IMR-90 (cell line): ENCODE measurements at regions not wholly inside any gene's neighbourhood (a gene's known extent, or its start where the extent isn't known, plus 50 kb on each side); places are given as distances from the start of the nearest gene placed in this dataset.
"Not testable (repeated sequence)": the region's sequence is repeated elsewhere in the genome, so short reads cannot be mapped to it uniquely, and the experiment has no call there.

ENCODE experiments used
- ATAC-seq: fragments of 200-7000 bp; cut with Tn5 transposase; 2 replicates; pipeline ENCODE4 v1.9.1; 2020; ENCODE audit warnings: low read depth, mild to moderate bottlenecking, moderate library complexity
- BruUV-seq: library from RNA; stranded (reverse); fragments of 400-500 nt; replicated peaks from 2 replicates; lab custom pipeline; 2021; lab: Mats Ljungman, UMichigan
- CTCF ChIA-PET: fragments of 300-600 bp; formaldehyde crosslinking; extraction: SDS; loops from one replicate; lab custom pipeline; 2021; ENCODE audit warnings: antibody characterized with exemption; lab: Yijun Ruan, JAX
- POLR2A ChIA-PET: fragments of 300-600 bp; sonication (Branson Sonifier 250); formaldehyde crosslinking; loops from one replicate; lab custom pipeline; 2022; ENCODE audit warnings: antibody characterized with exemption; ENCODE audit not compliant: unreplicated experiment; lab: Charles Lee
- DNase-seq: peaks from one replicate; pipeline ENCODE4 v3.0.0; 2013
- H2AFZ ChIP-seq: replicated peaks from 2 replicates; pipeline ENCODE3; 2013; ENCODE audit warnings: low read length, mild to moderate bottlenecking; ENCODE audit not compliant: poor library complexity
- H2AK5ac ChIP-seq: 2 replicates; pipeline ENCODE4 v1.6.1; 2013; ENCODE audit warnings: low read depth, low read length, inconsistent platforms
- H2AK9ac ChIP-seq: replicated peaks from 2 replicates; pipeline ENCODE3; 2013; ENCODE audit warnings: mild to moderate bottlenecking, low read depth, low read length, moderate library complexity; ENCODE audit not compliant: poor library complexity
- H2BK120ac ChIP-seq: 2 replicates; pipeline ENCODE4 v1.6.1; 2013; ENCODE audit warnings: low read depth, low read length, inconsistent platforms
- H2BK15ac ChIP-seq: 3 replicates; pipeline ENCODE4 v1.6.1; 2013; ENCODE audit warnings: low read depth, low read length, inconsistent platforms
- H2BK20ac ChIP-seq: 2 replicates; pipeline ENCODE4 v1.6.1; 2013; ENCODE audit warnings: low read depth, mild to moderate bottlenecking, inconsistent platforms, low read length, moderate library complexity
- H2BK5ac ChIP-seq: 2 replicates; pipeline ENCODE4 v1.6.1; 2013; ENCODE audit warnings: mild to moderate bottlenecking, low read depth, low read length, inconsistent platforms; ENCODE audit not compliant: poor library complexity, severe bottlenecking
- H3K14ac ChIP-seq: replicated peaks from 2 replicates; pipeline ENCODE4 v1.6.1; 2013; ENCODE audit warnings: low read depth, low read length, inconsistent platforms
- H3K18ac ChIP-seq: 2 replicates; pipeline ENCODE4 v1.6.1; 2013; ENCODE audit warnings: low read depth, low read length, control low read depth
- H3K23ac ChIP-seq: 2 replicates; pipeline ENCODE4 v1.6.1; 2013; ENCODE audit warnings: low read depth, low read length, inconsistent platforms
- H3K27ac ChIP-seq: 2 replicates; pipeline ENCODE4 v1.5.1; 2013; ENCODE audit warnings: mild to moderate bottlenecking, control low read depth, low read length; ENCODE audit not compliant: insufficient read depth
- H3K27me3 ChIP-seq: 2 replicates; pipeline ENCODE4 v1.6.1; 2013; ENCODE audit warnings: low read length; ENCODE audit not compliant: control insufficient read depth, insufficient read depth
- H3K36me3 ChIP-seq: 2 replicates; pipeline ENCODE4 v1.6.1; 2013; ENCODE audit warnings: low read length, mixed read lengths; ENCODE audit not compliant: control insufficient read depth, insufficient read depth
- H3K4ac ChIP-seq: 2 replicates; pipeline ENCODE4 v1.6.1; 2013; ENCODE audit warnings: low read depth, low read length, inconsistent platforms
- H3K4me1 ChIP-seq: 2 replicates; pipeline ENCODE4 v1.6.1; 2013; ENCODE audit warnings: low read length, mixed read lengths; ENCODE audit not compliant: control insufficient read depth, insufficient read depth
- H3K4me2 ChIP-seq: 2 replicates; pipeline ENCODE4 v1.6.1; 2013; ENCODE audit warnings: low read depth, mild to moderate bottlenecking, control low read depth, low read length, moderate library complexity
- H3K4me3 ChIP-seq: 2 replicates; pipeline ENCODE4 v1.5.1; 2013; ENCODE audit warnings: low read depth, mild to moderate bottlenecking, control low read depth, low read length, moderate library complexity; ENCODE audit not compliant: insufficient read depth
- H3K56ac ChIP-seq: 2 replicates; pipeline ENCODE4 v1.6.1; 2013; ENCODE audit warnings: low read length, inconsistent platforms; ENCODE audit not compliant: insufficient read depth; ENCODE audit errors: extremely low read depth
- H3K79me1 ChIP-seq, 2 experiments: 2 replicates each; pipeline ENCODE4 v1.6.1; 2013; ENCODE audit warnings: low read length in 2 of 2, inconsistent platforms in 1 of 2, low read depth in 1 of 2
- H3K9ac ChIP-seq: 2 replicates; pipeline ENCODE4 v1.6.1; 2013; ENCODE audit warnings: low read depth, low read length, control low read depth
- H3K9me1 ChIP-seq: 2 replicates; pipeline ENCODE4 v1.6.1; 2013; ENCODE audit warnings: low read length, inconsistent platforms; ENCODE audit not compliant: insufficient read depth
- H3K9me3 ChIP-seq: 2 replicates; pipeline ENCODE4 v1.6.1; 2013; ENCODE audit warnings: low read length; ENCODE audit not compliant: control insufficient read depth, insufficient read depth
- H4K20me1 ChIP-seq: 2 replicates; pipeline ENCODE4 v1.6.1; 2013; ENCODE audit warnings: low read length, inconsistent platforms; ENCODE audit not compliant: insufficient read depth
- H4K5ac ChIP-seq: 2 replicates; pipeline ENCODE4 v1.6.1; 2013; ENCODE audit warnings: mild to moderate bottlenecking, low read depth, low read length, control low read depth
- H4K8ac ChIP-seq, 2 experiments: 2 replicates each; pipeline ENCODE4 v1.6.1; 2013; ENCODE audit warnings: low read depth in 2 of 2, low read length in 2 of 2, control low read depth in 1 of 2, inconsistent platforms in 1 of 2
- H4K91ac ChIP-seq: 2 replicates; pipeline ENCODE4 v1.6.1; 2013; ENCODE audit warnings: low read depth, low read length, inconsistent platforms; ENCODE audit not compliant: insufficient read depth
- WGBS, 2 experiments: methylation state at CpG; one replicate each; pipeline versions ENCODE4 v1.1.5 to v1.1.7; 2013; ENCODE audit warnings: missing lambda C conversion rate in 2 of 2; ENCODE audit not compliant: insufficient read length in 1 of 2; ENCODE audit errors: extremely low coverage in 2 of 2; 5-methylcytosine and 5-hydroxymethylcytosine counted together
- dilution Hi-C: fragments of 300-500 bp; cut with HindIII; formaldehyde crosslinking; loops from one replicate; pipeline ENCODE4 v1.14.3; 2018; ENCODE audit warnings: low sequenced_read_pairs; ENCODE audit not compliant: unreplicated experiment
- in situ Hi-C: fragments of 300-500 bp; cut with MboI; formaldehyde crosslinking; loops from 3 replicates; pipeline ENCODE4 v1.14.3; 2019; ENCODE audit warnings: low sequenced_read_pairs, inconsistent platforms, mixed read lengths
- intact Hi-C: fragments of 100-400 bp; cut with micrococcal nuclease; formaldehyde crosslinking; loops from 2 replicates; pipeline ENCODE4 v1.10.0; 2022

DNA sequence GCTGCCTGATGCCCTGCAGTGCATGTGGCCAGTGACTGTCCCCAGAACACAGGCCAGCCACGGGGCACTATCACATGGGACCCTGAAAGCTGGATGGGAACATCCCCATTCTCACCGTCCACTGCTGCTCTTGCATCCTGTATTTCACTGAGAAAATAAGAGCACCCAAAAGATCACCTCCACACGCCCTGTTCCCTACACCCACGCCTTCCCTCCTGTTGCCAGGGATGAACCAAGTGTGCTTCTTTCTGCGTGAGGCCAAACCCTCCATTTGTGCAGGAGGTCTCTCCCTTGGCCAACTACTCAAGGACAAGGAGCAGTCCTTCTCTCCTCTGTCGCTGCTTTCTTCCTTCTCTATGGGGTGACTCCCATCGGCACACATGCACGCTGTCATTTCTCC, 118.3 kb downstream of the LRRC37A3 start:
- intact Hi-C loops, H2AFZ ChIP-seq, H2AK9ac ChIP-seq, H4K91ac ChIP-seq, H3K56ac ChIP-seq, H4K20me1 ChIP-seq, dilution Hi-C loops, H3K9me3 ChIP-seq, H3K4me3 ChIP-seq, H3K9ac ChIP-seq, H3K27me3 ChIP-seq, in situ Hi-C loops, H2AK5ac ChIP-seq, H3K9me1 ChIP-seq, H2BK20ac ChIP-seq, H2BK120ac ChIP-seq, H3K4me1 ChIP-seq, H3K4ac ChIP-seq, H3K18ac ChIP-seq, H3K23ac ChIP-seq, POLR2A ChIA-PET, BruUV-seq, ATAC-seq, H3K14ac ChIP-seq, H4K8ac ChIP-seq, H3K27ac ChIP-seq, H2BK15ac ChIP-seq, DNase-seq, CTCF ChIA-PET, H3K4me2 ChIP-seq, H4K5ac ChIP-seq, H3K79me1 ChIP-seq, H2BK5ac ChIP-seq: not testable (repeated sequence)
- peaks cover 15% of the 10 kb centered on the region for H3K36me3 ChIP-seq
- WGBS, 2 experiments = 88% methylated on average over 2 of the region's 8 CpGs; no CpG with 5 or more reads in 1 of the 2 experiments

DNA sequence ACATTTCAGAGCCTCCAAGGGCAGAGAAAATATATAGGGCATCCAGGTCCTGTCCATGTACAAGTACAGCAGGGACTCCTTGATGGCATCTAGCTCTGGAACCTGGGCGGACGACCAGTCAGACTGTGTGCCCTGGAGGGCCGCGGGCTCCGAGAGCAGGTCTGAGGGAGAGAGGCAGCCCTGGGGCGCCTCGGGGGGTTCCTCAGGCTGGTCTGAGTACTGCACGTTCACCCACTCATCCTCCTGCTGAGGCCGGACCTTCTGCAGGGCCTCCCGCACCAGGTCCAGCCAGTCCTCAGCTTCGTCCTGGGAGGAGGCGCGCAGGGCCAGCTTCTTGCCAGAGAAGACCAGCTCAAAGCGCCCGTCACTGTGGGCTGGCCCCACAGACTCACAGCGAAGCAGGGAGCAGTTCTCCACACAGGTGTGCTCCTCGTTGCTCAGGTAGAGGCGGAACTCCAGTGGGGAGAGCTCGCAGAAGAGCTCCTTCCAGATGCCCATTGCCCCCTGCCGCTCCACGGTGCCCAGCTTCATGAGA, 118.8 kb downstream of the LRRC37A3 start:
- H2BK120ac ChIP-seq, H2AK9ac ChIP-seq, H3K9me3 ChIP-seq, intact Hi-C loops, H4K5ac ChIP-seq, BruUV-seq, H3K4me3 ChIP-seq, H3K18ac ChIP-seq, DNase-seq, H3K79me1 ChIP-seq, in situ Hi-C loops, H3K23ac ChIP-seq, H2BK15ac ChIP-seq, CTCF ChIA-PET, H2AFZ ChIP-seq, H2AK5ac ChIP-seq, H3K4ac ChIP-seq, H4K20me1 ChIP-seq, H3K9ac ChIP-seq, H2BK5ac ChIP-seq, H3K9me1 ChIP-seq, H3K56ac ChIP-seq, POLR2A ChIA-PET, H3K4me1 ChIP-seq, H4K91ac ChIP-seq, H3K14ac ChIP-seq, H3K4me2 ChIP-seq, H3K27me3 ChIP-seq, dilution Hi-C loops, H2BK20ac ChIP-seq, ATAC-seq, H4K8ac ChIP-seq, H3K27ac ChIP-seq: not testable (repeated sequence)
- 100% methylated on average over 2 of the region's 21 CpGs; no CpG with 5 or more reads in 1 of the 2 experiments for WGBS, 2 experiments
- H3K36me3 ChIP-seq = peaks cover 15% of the 10 kb centered on the region
